ENCODE measurements at regions not wholly inside any gene's neighbourhood (a gene's known extent, or its start where the extent isn't known, plus 50 kb on each side); places are given as distances from the start of the nearest gene placed in this dataset.
"Not testable (repeated sequence)": the region's sequence is repeated elsewhere in the genome, so short reads cannot be mapped to it uniquely, and the experiment has no call there.

GRCh38 chrY:22883569-22883968 lies 100.5 kb upstream of the BPY2 start:
- not testable (repeated sequence) for H3K4me3 Mint-ChIP-seq; H3K27ac Mint-ChIP-seq; H3K4me1 Mint-ChIP-seq; DNase-seq (ENCODE audit: low spot score in 2 of 2); H3K36me3 Mint-ChIP-seq; ATAC-seq; H3K9me3 Mint-ChIP-seq

- not testable (repeated sequence) for H3K4me3 Mint-ChIP-seq; H3K36me3 Mint-ChIP-seq; H3K9me3 Mint-ChIP-seq; DNase-seq (ENCODE audit: low spot score in 2 of 2); H3K27ac Mint-ChIP-seq; H3K4me1 Mint-ChIP-seq
- ATAC-seq: peak; percentile 93
These were observed 96.1 kb upstream of the BPY2 start for GRCh38 chrY:22887949-22888348.

- not testable (repeated sequence) for H3K9me3 Mint-ChIP-seq; H3K4me3 Mint-ChIP-seq; H3K36me3 Mint-ChIP-seq; H3K27ac Mint-ChIP-seq; H3K4me1 Mint-ChIP-seq; DNase-seq (ENCODE audit: low spot score in 2 of 2)
- ATAC-seq: peak; percentile 37
These were observed 80.4 kb upstream of the BPY2 start for GRCh38 chrY:22903503-22904192.

- not testable (repeated sequence) for H3K4me1 Mint-ChIP-seq; H3K4me3 Mint-ChIP-seq; H3K27ac Mint-ChIP-seq; H3K9me3 Mint-ChIP-seq; DNase-seq (ENCODE audit: low spot score in 2 of 2); ATAC-seq; H3K36me3 Mint-ChIP-seq
These were observed 69.0 kb upstream of the BPY2 start for GRCh38 chrY:22915069-22915468.

- H3K9me3 Mint-ChIP-seq; H3K27ac Mint-ChIP-seq; ATAC-seq; H3K4me3 Mint-ChIP-seq; H3K4me1 Mint-ChIP-seq; DNase-seq (ENCODE audit: low spot score in 2 of 2); H3K36me3 Mint-ChIP-seq: not testable (repeated sequence)
These were observed 56.4 kb upstream of the BPY2 start for GRCh38 chrY:22927667-22928066.

- ATAC-seq; H3K9me3 Mint-ChIP-seq; H3K27ac Mint-ChIP-seq; H3K4me1 Mint-ChIP-seq; H3K36me3 Mint-ChIP-seq; DNase-seq (ENCODE audit: low spot score in 2 of 2); H3K4me3 Mint-ChIP-seq: not testable (repeated sequence)
These were observed 50.6 kb upstream of the BPY2 start for GRCh38 chrY:22933454-22933853.

Data from stimulated activated effector memory CD8-positive, alpha-beta T cell treated with anti-CD3 and anti-CD28 coated beads, Interleukin-12 subunit alpha, Interleukin-12 subunit beta, amount 100 ng/mL, for 72 hours (primary cell).